HepG2 (cell line): ENCODE measurements at regions not wholly inside any gene's neighbourhood (a gene's known extent, or its start where the extent isn't known, plus 50 kb on each side); places are given as distances from the start of the nearest gene placed in this dataset.

Experiments
- ATAC-seq: fragments of 200-7000 bp; cut with Tn5 transposase; 3 replicates; pipeline ENCODE4 v1.9.1; 2020; ENCODE audit warnings: mild to moderate bottlenecking, moderate library complexity
- BruUV-seq: library from RNA; stranded (reverse); fragments of 400-500 nt; replicated peaks from 2 replicates; lab custom pipeline; 2021; lab: Mats Ljungman, UMichigan
- CTCF ChIA-PET: fragments of 300-600 bp; formaldehyde crosslinking; extraction: SDS; loops from one replicate; lab custom pipeline; 2021; ENCODE audit warnings: low total read pairs, inconsistent platforms, low intra/inter-chr PET ratio; lab: Yijun Ruan, JAX
- POLR2A ChIA-PET: fragments of 350-600 bp; sonication (Branson Sonifier 250); formaldehyde crosslinking; loops from one replicate; lab custom pipeline; 2020; ENCODE audit warnings: antibody characterized with exemption, inconsistent platforms; lab: Yijun Ruan, JAX
- DNase-seq: peaks from one replicate; pipeline ENCODE4 v3.0.0-alpha.2; 2015; ENCODE audit warnings: low spot score
- FAIRE-seq: peaks from 3 replicates; lab custom pipeline; 2011; peaks lifted over from hg19 to GRCh38; lab: Jason Lieb, UNC
- H2AFZ ChIP-seq: one replicate; pipeline ENCODE4 v1.6.1; 2011; ENCODE audit warnings: low read length, inconsistent platforms
- H3K27ac ChIP-seq: fragments of 300-600 bp; 3 replicates; pipeline ENCODE4 v1.8.0; 2011; ENCODE audit warnings: mixed run types, mild to moderate bottlenecking, mixed read lengths, low read length, inconsistent platforms; ENCODE audit not compliant: insufficient read depth; ENCODE audit errors: extremely low read length
- H3K27me3 ChIP-seq, 2 experiments: fragments of 200-600 bp in 1 of 2; 2 replicates in 1 of 2; 3 replicates in 1 of 2; pipeline versions ENCODE4 v1.6.0 to v1.8.0; 2011; ENCODE audit warnings: low read length in 2 of 2, mild to moderate bottlenecking in 2 of 2, moderate library complexity in 2 of 2, inconsistent platforms in 1 of 2; ENCODE audit not compliant: insufficient read depth in 2 of 2, control insufficient read depth in 1 of 2
- H3K36me3 ChIP-seq, 2 experiments: fragments of 200-600 bp in 1 of 2; replicated peaks in 1 of 2; 2 replicates in 1 of 2; 3 replicates in 1 of 2; pipeline versions ENCODE4 v1.5.1 to v1.8.0; 2011; ENCODE audit warnings: low read length in 2 of 2, inconsistent platforms in 1 of 2; ENCODE audit not compliant: insufficient read depth in 2 of 2, control insufficient read depth in 1 of 2
- H3K4me1 ChIP-seq: 2 replicates; pipeline ENCODE4 v1.5.1; 2012; ENCODE audit warnings: low read length, inconsistent platforms; ENCODE audit not compliant: insufficient read depth
- H3K4me2 ChIP-seq: 2 replicates; pipeline ENCODE4 v1.6.0; 2011; ENCODE audit warnings: low read depth, low read length, inconsistent platforms
- H3K4me3 ChIP-seq, 3 experiments: fragments of 200-600 bp in 1 of 3; sonication (generic), shearing (Covaris generic) in 1 of 3; replicated peaks in 1 of 3; 2 replicates each; pipeline ENCODE4 v1.5.1; 2011 to 2016; ENCODE audit warnings: low read length in 3 of 3, inconsistent platforms in 2 of 3, low read depth in 2 of 3, mild to moderate bottlenecking in 2 of 3, control low read depth in 1 of 3, mixed read lengths in 1 of 3; ENCODE audit not compliant: insufficient read depth in 1 of 3
- H3K79me2 ChIP-seq: one replicate; pipeline ENCODE4 v1.6.1; 2011; ENCODE audit warnings: low read length, inconsistent platforms; ENCODE audit not compliant: insufficient read depth
- H3K9ac ChIP-seq: 2 replicates; pipeline ENCODE4 v1.6.0; 2011; ENCODE audit warnings: mild to moderate bottlenecking, low read depth, low read length, inconsistent platforms; ENCODE audit not compliant: insufficient read depth
- H3K9me3 ChIP-seq: 2 replicates; pipeline ENCODE4 v1.5.1; 2012; ENCODE audit warnings: mild to moderate bottlenecking, low read length
- H4K20me1 ChIP-seq: 2 replicates; pipeline ENCODE4 v1.6.0; 2011; ENCODE audit warnings: inconsistent platforms, mild to moderate bottlenecking, low read length, moderate library complexity; ENCODE audit not compliant: insufficient read depth
- SRF ChIP-seq: IDR thresholded peaks from 2 replicates; pipeline ENCODE4 v1.6.1; 2011; ENCODE audit warnings: mild to moderate bottlenecking, low read depth, low read length, moderate library complexity
- XRCC5 ChIP-seq: fragments of 200-400 bp; formaldehyde crosslinking; optimal IDR thresholded peaks from 2 replicates; pipeline ENCODE3; 2017; ENCODE audit warnings: mild to moderate bottlenecking, low read length
- ZFX ChIP-seq: sonication (generic); formaldehyde crosslinking; IDR thresholded peaks from 2 replicates; pipeline ENCODE4 v1.4.0; 2020; ENCODE audit warnings: mild to moderate bottlenecking, low read depth, missing genetic modification reagents, moderate library complexity
- WGBS: methylation state at CpG from one replicate; pipeline ENCODE4 v1.1.6; 2017; ENCODE audit warnings: low lambda C conversion rate; 5-methylcytosine and 5-hydroxymethylcytosine counted together
- in situ Hi-C: cut with HindIII; loops from 2 replicates; pipeline ENCODE4 v1.10.0; 2017; ENCODE audit warnings: low pct_unique_long_range_greater_than_20kb; ENCODE audit not compliant: extremely low pct_ligation_motif_present
- intact Hi-C: fragments of 100-400 bp; cut with micrococcal nuclease; formaldehyde crosslinking; loops from one replicate; pipeline ENCODE4 v1.10.0; 2022; ENCODE audit not compliant: unreplicated experiment
- TF ChIP-seq, protein P1 (sequence below): sonication (generic); formaldehyde crosslinking; IDR thresholded peaks from 2 replicates; pipeline ENCODE4 v1.5.0; 2020; ENCODE audit warnings: mild to moderate bottlenecking, missing genetic modification reagents, borderline replicate concordance

DNA sequence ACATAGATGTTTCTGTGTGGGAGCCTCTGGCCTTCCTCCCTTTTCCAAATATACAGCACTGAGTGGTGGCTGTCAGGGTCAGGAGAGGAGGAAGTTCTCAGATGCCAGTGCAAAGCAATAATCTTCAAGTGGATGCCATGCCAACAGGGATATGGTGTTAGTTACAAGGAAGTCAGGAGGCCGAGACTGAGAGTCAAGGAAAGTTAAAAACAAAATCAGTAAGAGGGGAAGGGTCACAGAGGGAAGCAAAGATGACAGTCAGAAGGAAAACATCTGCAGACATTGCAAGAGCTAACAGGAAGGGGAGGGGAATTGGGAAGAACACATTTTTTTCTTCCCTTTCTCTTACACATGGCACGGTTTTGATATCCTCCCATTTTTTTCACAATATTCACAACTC is 691.4 kb downstream of the ADGRL2 start (continued):
- TF ChIP-seq, protein P1, sequence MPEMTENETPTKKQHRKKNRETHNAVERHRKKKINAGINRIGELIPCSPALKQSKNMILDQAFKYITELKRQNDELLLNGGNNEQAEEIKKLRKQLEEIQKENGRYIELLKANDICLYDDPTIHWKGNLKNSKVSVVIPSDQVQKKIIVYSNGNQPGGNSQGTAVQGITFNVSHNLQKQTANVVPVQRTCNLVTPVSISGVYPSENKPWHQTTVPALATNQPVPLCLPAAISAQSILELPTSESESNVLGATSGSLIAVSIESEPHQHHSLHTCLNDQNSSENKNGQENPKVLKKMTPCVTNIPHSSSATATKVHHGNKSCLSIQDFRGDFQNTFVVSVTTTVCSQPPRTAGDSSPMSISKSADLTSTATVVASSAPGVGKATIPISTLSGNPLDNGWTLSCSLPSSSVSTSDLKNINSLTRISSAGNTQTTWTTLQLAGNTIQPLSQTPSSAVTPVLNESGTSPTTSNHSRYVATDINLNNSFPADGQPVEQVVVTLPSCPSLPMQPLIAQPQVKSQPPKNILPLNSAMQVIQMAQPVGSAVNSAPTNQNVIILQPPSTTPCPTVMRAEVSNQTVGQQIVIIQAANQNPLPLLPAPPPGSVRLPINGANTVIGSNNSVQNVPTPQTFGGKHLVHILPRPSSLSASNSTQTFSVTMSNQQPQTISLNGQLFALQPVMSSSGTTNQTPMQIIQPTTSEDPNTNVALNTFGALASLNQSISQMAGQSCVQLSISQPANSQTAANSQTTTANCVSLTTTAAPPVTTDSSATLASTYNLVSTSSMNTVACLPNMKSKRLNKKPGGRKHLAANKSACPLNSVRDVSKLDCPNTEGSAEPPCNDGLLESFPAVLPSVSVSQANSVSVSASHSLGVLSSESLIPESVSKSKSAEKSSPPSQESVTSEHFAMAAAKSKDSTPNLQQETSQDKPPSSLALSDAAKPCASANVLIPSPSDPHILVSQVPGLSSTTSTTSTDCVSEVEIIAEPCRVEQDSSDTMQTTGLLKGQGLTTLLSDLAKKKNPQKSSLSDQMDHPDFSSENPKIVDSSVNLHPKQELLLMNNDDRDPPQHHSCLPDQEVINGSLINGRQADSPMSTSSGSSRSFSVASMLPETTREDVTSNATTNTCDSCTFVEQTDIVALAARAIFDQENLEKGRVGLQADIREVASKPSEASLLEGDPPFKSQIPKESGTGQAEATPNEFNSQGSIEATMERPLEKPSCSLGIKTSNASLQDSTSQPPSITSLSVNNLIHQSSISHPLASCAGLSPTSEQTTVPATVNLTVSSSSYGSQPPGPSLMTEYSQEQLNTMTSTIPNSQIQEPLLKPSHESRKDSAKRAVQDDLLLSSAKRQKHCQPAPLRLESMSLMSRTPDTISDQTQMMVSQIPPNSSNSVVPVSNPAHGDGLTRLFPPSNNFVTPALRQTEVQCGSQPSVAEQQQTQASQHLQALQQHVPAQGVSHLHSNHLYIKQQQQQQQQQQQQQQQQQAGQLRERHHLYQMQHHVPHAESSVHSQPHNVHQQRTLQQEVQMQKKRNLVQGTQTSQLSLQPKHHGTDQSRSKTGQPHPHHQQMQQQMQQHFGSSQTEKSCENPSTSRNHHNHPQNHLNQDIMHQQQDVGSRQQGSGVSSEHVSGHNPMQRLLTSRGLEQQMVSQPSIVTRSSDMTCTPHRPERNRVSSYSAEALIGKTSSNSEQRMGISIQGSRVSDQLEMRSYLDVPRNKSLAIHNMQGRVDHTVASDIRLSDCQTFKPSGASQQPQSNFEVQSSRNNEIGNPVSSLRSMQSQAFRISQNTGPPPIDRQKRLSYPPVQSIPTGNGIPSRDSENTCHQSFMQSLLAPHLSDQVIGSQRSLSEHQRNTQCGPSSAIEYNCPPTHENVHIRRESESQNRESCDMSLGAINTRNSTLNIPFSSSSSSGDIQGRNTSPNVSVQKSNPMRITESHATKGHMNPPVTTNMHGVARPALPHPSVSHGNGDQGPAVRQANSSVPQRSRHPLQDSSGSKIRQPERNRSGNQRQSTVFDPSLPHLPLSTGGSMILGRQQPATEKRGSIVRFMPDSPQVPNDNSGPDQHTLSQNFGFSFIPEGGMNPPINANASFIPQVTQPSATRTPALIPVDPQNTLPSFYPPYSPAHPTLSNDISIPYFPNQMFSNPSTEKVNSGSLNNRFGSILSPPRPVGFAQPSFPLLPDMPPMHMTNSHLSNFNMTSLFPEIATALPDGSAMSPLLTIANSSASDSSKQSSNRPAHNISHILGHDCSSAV (CRISPR knock-in tag): no peak

DNA sequence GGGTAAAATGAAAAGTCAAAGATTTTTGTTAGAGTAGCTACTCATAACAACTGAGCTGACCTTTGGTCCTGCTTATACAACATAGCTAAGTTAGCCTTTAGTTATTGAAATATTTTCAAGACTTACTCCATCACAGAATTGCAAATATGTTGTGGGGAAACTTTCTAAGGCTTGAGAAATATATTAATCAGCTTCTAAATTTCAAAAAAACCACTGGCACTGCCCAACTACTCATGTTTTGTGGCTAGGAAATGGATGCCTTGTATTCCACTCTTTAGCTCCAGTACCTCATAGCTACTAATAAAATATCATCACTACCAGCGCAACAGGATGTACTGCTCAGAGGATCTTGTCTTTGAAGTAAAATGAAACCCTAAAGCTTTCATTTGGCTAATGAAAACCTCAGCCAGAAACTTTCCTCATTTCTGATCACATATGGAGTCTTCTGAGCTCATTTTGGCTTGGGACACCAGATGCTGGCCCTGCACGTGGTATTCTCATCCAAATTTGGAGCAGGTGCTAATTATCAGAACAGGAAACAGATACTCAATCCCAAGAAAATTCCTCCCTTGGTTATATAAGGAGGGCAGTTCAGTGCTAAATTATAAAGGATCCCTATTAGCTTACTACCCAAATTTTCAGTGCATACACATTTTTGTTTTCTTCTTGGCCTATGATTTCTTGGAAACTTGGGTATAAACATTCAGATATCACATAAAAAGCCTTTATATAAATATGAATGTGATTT is 690.7 kb downstream of the ADGRL2 start:
- WGBS: 0% methylated on average over 2 of the region's 2 CpGs
- TF ChIP-seq ZFX (CRISPR knock-in tag) (no peak), SRF (no peak), XRCC5 (no peak)
- H3K4me2 ChIP-seq: no peak overlapping the region

More for the DNA sequence above, 690.7 kb downstream of the ADGRL2 start:
- in situ Hi-C loops: no loop called here
- ChIA-PET CTCF (no interaction called here), POLR2A (no interaction called here)
- Histone ChIP-seq H3K27me3 (no peaks in the 10 kb centered on the region), H3K27ac (no peak overlapping the region), H3K9me3 (peaks cover 91% of the 10 kb centered on the region), H3K79me2 (no peaks in the 10 kb centered on the region), H2AFZ (no peak overlapping the region), H3K36me3 (no peaks in the 10 kb centered on the region), H3K4me1 (no peaks in the 10 kb centered on the region), H3K4me3 (no peak overlapping the region), H3K9ac (no peak overlapping the region), H4K20me1 (no peaks in the 10 kb centered on the region)
- BruUV-seq: no TSS peak
- DNase-seq: no peak
- intact Hi-C loops: no loop called here
- ATAC-seq: no peak
- no peak for FAIRE-seq
